Breast epithelium (tissue), 4 donors: ENCODE measurements at regions not wholly inside any gene's neighbourhood (a gene's known extent, or its start where the extent isn't known, plus 50 kb on each side); places are given as distances from the start of the nearest gene placed in this dataset.

Experiments used
- DNase-seq, 2 donors: peaks; one replicate each; pipeline ENCODE4 v3.0.0-alpha.2; 2019; ENCODE audit warnings: low spot score in 2 of 2
- H3K27ac ChIP-seq, 2 donors: fragments of 200-600 bp; sonication (generic) in 1 of 2; one replicate each; pipeline ENCODE4 v1.5.1; 2016 to 2019; ENCODE audit warnings: mild to moderate bottlenecking in 1 of 2
- H3K27me3 ChIP-seq, 2 donors: fragments of 200-600 bp; sonication (generic) in 1 of 2; one replicate each; pipeline versions ENCODE4 v1.5.1 to v1.6.0; 2017 to 2019; ENCODE audit warnings: control low read depth in 1 of 2, mild to moderate bottlenecking in 1 of 2
- H3K36me3 ChIP-seq: fragments of 200-600 bp; one replicate; pipeline ENCODE4 v1.5.1; 2019
- H3K4me1 ChIP-seq, 2 donors: fragments of 200-600 bp; sonication (generic); one replicate each; pipeline ENCODE4 v1.5.1; 2016 to 2019; ENCODE audit warnings: control low read depth in 1 of 2
- H3K4me3 ChIP-seq, 3 donors: fragments of 200-600 bp; sonication (generic); 1 replicate in 2 of 3; 2 replicates in 1 of 3; pipeline ENCODE4 v1.5.1; 2016 to 2019; ENCODE audit warnings: mild to moderate bottlenecking in 3 of 3, moderate library complexity in 2 of 3
- H3K9me3 ChIP-seq, 2 donors: fragments of 200-600 bp; sonication (generic) in 1 of 2; one replicate each; pipeline ENCODE4 v1.5.1; 2016 to 2019; ENCODE audit warnings: control low read depth in 1 of 2
- POLR2A ChIP-seq: fragments of 450-650 bp; IDR thresholded peaks from one replicate; pipeline ENCODE4 v1.6.1; 2016; ENCODE audit warnings: antibody characterized with exemption, mild to moderate bottlenecking, moderate library complexity
- POLR2AphosphoS5 ChIP-seq, 3 donors: sonication (generic); formaldehyde crosslinking; IDR thresholded peaks; one replicate each; pipeline ENCODE4 v1.6.1; 2017; ENCODE audit warnings: antibody characterized with exemption in 3 of 3
- intact Hi-C: fragments of 100-400 bp; cut with DNase I; formaldehyde crosslinking; loops from one replicate; pipeline ENCODE4 v1.15.1; 2023; ENCODE audit warnings: low total_unique reads
- TF ChIP-seq, protein P1 (sequence below), 3 donors: fragments of 450-650 bp; IDR thresholded peaks; one replicate each; pipeline ENCODE4 v1.5.1; 2016 to 2017; ENCODE audit warnings: antibody characterized with exemption in 3 of 3, mild to moderate bottlenecking in 3 of 3, moderate library complexity in 3 of 3

DNA sequence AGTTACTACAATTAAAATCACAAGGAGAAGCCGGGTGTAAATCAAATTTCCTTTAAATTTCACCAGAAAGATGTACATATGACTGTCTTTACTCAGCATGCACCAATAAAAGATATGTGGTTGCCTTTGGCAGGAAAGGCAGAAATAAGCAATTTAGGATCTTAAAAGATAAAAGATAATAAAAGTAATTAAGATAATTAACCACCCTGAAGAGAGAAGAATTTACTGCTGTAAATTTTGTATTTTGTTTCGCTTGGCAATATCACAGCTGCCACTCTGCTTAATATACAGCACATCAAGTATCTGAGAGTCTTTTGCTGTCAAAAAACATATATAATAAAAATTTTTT is 411.9 kb downstream of the MN1 start:
- TF ChIP-seq POLR2AphosphoS5 (IDR thresholded peaks at IDR 0.05) (no peak), POLR2A (no peak)
- TF ChIP-seq, protein P1, sequence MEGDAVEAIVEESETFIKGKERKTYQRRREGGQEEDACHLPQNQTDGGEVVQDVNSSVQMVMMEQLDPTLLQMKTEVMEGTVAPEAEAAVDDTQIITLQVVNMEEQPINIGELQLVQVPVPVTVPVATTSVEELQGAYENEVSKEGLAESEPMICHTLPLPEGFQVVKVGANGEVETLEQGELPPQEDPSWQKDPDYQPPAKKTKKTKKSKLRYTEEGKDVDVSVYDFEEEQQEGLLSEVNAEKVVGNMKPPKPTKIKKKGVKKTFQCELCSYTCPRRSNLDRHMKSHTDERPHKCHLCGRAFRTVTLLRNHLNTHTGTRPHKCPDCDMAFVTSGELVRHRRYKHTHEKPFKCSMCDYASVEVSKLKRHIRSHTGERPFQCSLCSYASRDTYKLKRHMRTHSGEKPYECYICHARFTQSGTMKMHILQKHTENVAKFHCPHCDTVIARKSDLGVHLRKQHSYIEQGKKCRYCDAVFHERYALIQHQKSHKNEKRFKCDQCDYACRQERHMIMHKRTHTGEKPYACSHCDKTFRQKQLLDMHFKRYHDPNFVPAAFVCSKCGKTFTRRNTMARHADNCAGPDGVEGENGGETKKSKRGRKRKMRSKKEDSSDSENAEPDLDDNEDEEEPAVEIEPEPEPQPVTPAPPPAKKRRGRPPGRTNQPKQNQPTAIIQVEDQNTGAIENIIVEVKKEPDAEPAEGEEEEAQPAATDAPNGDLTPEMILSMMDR (IDR thresholded peaks at IDR 0.05), result no peak
- Histone ChIP-seq H3K36me3 (no peaks in the 10 kb centered on the region), H3K9me3 (no peaks in the 10 kb centered on the region), H3K4me1 (no peaks in the 10 kb centered on the region), H3K4me3 (no peak overlapping the region), H3K27ac (no peak overlapping the region), H3K27me3 (no peaks in the 10 kb centered on the region)
- no peak for DNase-seq
- intact Hi-C loops, result no loop called here

DNA sequence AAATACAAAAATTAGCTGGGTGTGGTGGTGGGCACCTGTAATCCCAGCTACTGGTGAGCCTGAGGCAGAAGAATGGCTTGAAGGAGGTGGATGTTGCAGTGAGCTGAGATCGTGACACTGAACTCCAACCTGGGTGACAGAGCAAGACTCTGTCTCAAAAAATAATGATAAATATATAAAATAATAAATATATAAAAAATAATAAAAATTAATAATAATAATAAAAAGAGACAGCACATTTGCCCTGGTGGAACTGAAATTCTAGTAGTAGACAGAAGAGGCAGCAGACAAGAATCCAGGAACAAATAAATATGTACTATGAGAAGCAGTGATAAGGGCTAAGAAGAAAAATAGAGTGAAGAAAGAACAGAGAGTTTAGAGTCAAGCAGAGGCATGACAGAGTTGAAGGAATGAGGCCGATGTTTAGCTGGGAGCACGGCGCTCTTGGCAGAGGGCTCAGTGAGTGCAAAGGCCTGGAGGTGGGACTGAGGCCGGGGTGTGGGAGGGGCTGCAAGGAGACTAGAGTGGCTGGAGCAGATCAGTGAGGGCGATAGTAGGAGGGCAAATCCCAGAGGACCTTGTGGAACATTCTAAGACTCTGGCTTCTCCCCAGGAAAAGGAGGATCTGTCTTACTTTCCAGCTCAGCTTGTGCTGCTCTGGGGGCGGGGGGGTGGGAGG is 410.3 kb downstream of the MN1 start:
- no peak for DNase-seq
- no peaks in the 10 kb centered on the region for H3K9me3 ChIP-seq
- intact Hi-C loops, result no loop called here
- no peaks in the 10 kb centered on the region for H3K4me1 ChIP-seq
- no peak overlapping the region for H3K27ac ChIP-seq
- H3K4me3 ChIP-seq, result no peak overlapping the region
- no peak for TF ChIP-seq POLR2AphosphoS5 (IDR thresholded peaks at IDR 0.05)
- TF ChIP-seq, protein P1 (IDR thresholded peaks at IDR 0.05), result no peak
- no peak for TF ChIP-seq POLR2A
- H3K27me3 ChIP-seq, result no peaks in the 10 kb centered on the region
- no peaks in the 10 kb centered on the region for H3K36me3 ChIP-seq

DNA sequence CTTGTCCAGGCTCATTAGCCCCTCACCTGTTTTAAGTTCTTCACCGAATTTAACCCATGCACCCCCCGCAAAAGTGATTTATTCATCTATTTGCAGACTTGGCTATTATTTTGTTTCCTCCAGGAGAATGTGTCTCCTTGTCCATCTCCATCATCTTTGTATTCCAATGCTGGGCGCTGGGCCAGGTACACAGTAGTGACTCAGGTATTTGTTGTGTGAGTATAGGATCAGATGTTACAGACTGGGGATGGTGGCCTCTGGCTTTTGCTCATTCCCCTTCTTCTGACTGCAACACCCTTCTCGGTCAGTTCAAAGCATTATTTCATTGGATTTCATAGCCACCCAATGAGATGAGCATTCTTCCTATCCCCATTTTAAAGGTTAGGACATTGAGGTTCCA is 408.2 kb downstream of the MN1 start:
- intact Hi-C loops, result no loop called here
- Histone ChIP-seq H3K4me3 (no peak overlapping the region), H3K4me1 (no peaks in the 10 kb centered on the region), H3K27ac (no peak overlapping the region), H3K27me3 (no peaks in the 10 kb centered on the region), H3K9me3 (no peaks in the 10 kb centered on the region), H3K36me3 (no peaks in the 10 kb centered on the region)
- TF ChIP-seq POLR2AphosphoS5 (IDR thresholded peaks at IDR 0.05), result no peak
- no peak for TF ChIP-seq POLR2A
- peak in 1 of 2 donors; percentile 82 for DNase-seq

DNA sequence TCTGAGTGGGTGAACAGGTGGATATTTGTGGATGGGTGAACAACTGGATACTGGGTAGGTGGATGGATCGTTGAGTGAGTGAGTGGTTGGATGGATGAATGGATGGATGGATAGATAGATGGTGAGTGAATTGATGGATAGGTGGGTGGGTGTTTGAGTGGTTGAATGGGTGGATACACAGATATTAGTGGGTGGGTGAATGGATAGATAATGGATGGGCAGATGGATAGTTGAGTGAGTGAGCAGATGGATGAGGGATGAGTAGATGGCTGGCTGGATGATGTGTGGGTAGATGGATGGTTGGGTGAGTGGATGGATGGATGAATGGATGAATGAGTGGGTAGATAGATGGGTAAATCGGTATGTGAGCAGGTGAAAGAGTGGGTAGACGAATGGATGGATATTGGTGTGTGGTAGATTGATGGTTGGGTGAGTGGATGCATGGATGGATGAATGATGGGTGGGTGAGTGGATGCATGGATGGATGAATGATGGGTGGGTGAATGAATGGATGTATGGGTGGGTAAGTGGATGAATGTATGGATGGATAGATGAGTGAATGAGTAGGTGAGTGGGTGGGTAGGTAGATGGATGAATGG is 406.7 kb downstream of the MN1 start:
- H3K4me3 ChIP-seq, result no peak overlapping the region
- no peaks in the 10 kb centered on the region for H3K4me1 ChIP-seq
- TF ChIP-seq POLR2A (no peak), POLR2AphosphoS5 (IDR thresholded peaks at IDR 0.05) (no peak)
- TF ChIP-seq, protein P1 (IDR thresholded peaks at IDR 0.05), result no peak
- intact Hi-C loops, result no loop called here
- no peaks in the 10 kb centered on the region for H3K9me3 ChIP-seq
- no peak for DNase-seq
- H3K27ac ChIP-seq, result no peak overlapping the region
- H3K36me3 ChIP-seq, result no peaks in the 10 kb centered on the region
- peaks cover 0 to 7% of the 10 kb centered on the region in 2 donors for H3K27me3 ChIP-seq

DNA sequence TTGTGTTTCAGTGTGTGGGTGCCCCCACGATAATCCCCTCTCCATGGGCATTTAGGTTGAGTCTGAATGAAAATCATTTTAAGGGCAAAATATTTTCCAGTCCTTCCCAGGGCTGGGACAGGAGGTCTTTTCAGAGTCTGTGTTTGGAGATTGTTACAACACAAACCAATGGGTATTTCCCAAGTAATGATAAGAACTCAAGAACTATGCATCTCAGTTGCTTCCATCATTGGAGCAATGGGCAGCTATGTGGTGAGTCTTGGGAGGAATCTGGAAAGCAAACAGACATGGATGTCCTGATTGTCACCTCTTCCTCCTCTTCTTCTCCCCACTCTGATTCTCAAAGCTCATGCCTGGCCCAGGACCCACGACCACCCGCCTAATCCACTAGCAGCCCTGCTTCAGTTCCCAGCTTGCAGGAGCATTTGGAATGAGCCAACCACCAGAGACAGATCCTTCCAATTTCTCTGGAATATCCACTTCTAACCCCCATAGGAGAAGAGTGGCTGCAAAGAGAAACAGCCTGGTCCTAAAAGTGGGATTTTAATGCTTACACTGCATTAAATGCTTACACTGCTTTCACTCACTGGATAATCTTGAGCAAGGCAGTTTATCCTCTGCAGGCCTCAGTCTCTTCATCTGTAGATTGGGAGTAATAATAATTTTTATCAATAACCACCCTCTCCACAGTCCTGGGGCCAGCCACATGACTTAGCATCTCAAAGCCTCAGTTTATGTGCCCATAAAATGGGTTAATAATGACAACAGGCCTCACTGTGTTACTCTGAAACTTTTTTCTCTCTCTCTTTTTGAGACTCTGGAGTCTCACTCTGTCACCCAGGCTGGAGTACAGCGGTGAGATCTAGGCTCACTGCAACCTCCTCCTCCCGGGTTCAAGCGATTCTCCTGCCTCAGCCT is 404.3 kb downstream of the MN1 start:
- intact Hi-C loops, result no loop called here
- no peak overlapping the region for H3K27ac ChIP-seq
- no peak for DNase-seq
- peaks cover 0 to 10% of the 10 kb centered on the region in 2 donors for H3K27me3 ChIP-seq
- no peaks in the 10 kb centered on the region for H3K9me3 ChIP-seq
- no peak overlapping the region for H3K4me3 ChIP-seq
- H3K36me3 ChIP-seq, result no peaks in the 10 kb centered on the region
- TF ChIP-seq POLR2A (no peak), POLR2AphosphoS5 (IDR thresholded peaks at IDR 0.05) (no peak)
- TF ChIP-seq, protein P1 (IDR thresholded peaks at IDR 0.05), result no peak
- no peaks in the 10 kb centered on the region for H3K4me1 ChIP-seq
